ENCODE measurements at regions not wholly inside any gene's neighbourhood (a gene's known extent, or its start where the extent isn't known, plus 50 kb on each side); places are given as distances from the start of the nearest gene placed in this dataset.

- DNase-seq, result no peak
Observed at GRCh38 chr2:228860601-228861285, 410.3 kb downstream of the PID1 start.

- DNase-seq, result no peak
Observed at GRCh38 chr2:228853151-228853550, 417.9 kb downstream of the PID1 start.

- DNase-seq, result no peak
Observed at GRCh38 chr2:228848638-228849037, 422.4 kb downstream of the PID1 start.

GRCh38 chr2:228847684-228848083, 423.4 kb downstream of the PID1 start:
- no peak for DNase-seq

- DNase-seq, result no peak
Observed at GRCh38 chr2:228846161-228846560, 424.9 kb downstream of the PID1 start.

- no peak for DNase-seq
Observed at GRCh38 chr2:228845162-228845925, 425.7 kb downstream of the PID1 start.

- DNase-seq, result no peak
Observed at GRCh38 chr2:228841877-228842276, 429.2 kb downstream of the PID1 start.

GRCh38 chr2:228841475-228841874, 429.6 kb downstream of the PID1 start:
- DNase-seq, result no peak

GRCh38 chr2:228840743-228841114, 430.4 kb downstream of the PID1 start:
- no peak for DNase-seq

GRCh38 chr2:228840113-228840742, 430.9 kb downstream of the PID1 start:
- no peak for DNase-seq

- no peak for DNase-seq
Observed at GRCh38 chr2:228839421-228839876, 431.6 kb downstream of the PID1 start.

- no peak for DNase-seq
Observed at GRCh38 chr2:228838819-228839218, 432.3 kb downstream of the PID1 start.

GRCh38 chr2:228828397-228828796, 442.7 kb downstream of the PID1 start:
- DNase-seq, result no peak

- DNase-seq, result no peak
Observed at GRCh38 chr2:228827056-228827700, 443.9 kb downstream of the PID1 start.

GRCh38 chr2:228819701-228820100, 451.4 kb downstream of the PID1 start:
- DNase-seq, result no peak

- no peak for DNase-seq
Observed at GRCh38 chr2:228802181-228803071, 468.7 kb downstream of the PID1 start.

- no peak for DNase-seq
Observed at GRCh38 chr2:228801451-228801850, 469.6 kb downstream of the PID1 start.

GRCh38 chr2:228799208-228799588, 471.9 kb downstream of the PID1 start:
- no peak for DNase-seq

- DNase-seq, result no peak
Observed at GRCh38 chr2:228798458-228799207, 472.5 kb downstream of the PID1 start.

GRCh38 chr2:228796386-228796785, 474.7 kb downstream of the PID1 start:
- DNase-seq, result no peak

GRCh38 chr2:228793116-228793515, 478.0 kb downstream of the PID1 start:
- DNase-seq, result no peak

GRCh38 chr2:228786901-228787300, 484.2 kb downstream of the PID1 start:
- DNase-seq, result no peak
